ENCODE measurements at regions not wholly inside any gene's neighbourhood (a gene's known extent, or its start where the extent isn't known, plus 50 kb on each side); places are given as distances from the start of the nearest gene placed in this dataset.
"Not testable (repeated sequence)": the region's sequence is repeated elsewhere in the genome, so short reads cannot be mapped to it uniquely, and the experiment has no call there.

DNA sequence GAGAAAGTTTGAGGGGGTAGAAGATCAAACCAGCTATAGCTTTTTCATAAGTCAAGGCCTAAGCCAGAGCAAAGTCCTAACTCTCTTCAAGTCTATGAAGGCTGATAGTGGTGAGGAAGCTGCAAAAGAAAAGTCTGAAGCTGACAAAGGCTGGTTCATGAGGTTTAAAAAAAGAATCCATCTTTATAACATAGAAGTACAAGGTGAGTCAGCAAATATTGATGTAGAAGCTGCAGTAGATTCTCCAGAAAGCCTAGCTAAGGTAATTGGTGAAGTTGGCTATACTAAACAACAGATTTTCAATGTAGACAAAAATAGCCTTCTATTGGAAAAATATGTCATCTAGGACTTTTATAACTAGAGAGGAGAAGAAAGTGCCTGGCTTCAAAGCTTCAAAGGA is 141.4 kb upstream of the ZNF521 start:
- no peak overlapping the region for H3K27ac ChIP-seq (ENCODE audit: insufficient read depth, low read length)
- TF ChIP-seq, protein P1, sequence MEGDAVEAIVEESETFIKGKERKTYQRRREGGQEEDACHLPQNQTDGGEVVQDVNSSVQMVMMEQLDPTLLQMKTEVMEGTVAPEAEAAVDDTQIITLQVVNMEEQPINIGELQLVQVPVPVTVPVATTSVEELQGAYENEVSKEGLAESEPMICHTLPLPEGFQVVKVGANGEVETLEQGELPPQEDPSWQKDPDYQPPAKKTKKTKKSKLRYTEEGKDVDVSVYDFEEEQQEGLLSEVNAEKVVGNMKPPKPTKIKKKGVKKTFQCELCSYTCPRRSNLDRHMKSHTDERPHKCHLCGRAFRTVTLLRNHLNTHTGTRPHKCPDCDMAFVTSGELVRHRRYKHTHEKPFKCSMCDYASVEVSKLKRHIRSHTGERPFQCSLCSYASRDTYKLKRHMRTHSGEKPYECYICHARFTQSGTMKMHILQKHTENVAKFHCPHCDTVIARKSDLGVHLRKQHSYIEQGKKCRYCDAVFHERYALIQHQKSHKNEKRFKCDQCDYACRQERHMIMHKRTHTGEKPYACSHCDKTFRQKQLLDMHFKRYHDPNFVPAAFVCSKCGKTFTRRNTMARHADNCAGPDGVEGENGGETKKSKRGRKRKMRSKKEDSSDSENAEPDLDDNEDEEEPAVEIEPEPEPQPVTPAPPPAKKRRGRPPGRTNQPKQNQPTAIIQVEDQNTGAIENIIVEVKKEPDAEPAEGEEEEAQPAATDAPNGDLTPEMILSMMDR (conservative IDR thresholded peaks at IDR 0.05 in 1 of 2, IDR thresholded peaks at IDR 0.05 in 1 of 2; ENCODE audit: low read depth in 1 of 2, low read length in 2 of 2): no peak
- TF ChIP-seq EZH2 (IDR thresholded peaks at IDR 0.05; ENCODE audit: low read length, missing control alignments): no peak
- H3K27me3 ChIP-seq (ENCODE audit: control insufficient read depth, insufficient read depth, low read length): no peaks in the 10 kb centered on the region
- H4K20me1 ChIP-seq (ENCODE audit: control insufficient read depth, extremely low read depth, insufficient read depth, low read length): no peaks in the 10 kb centered on the region
- H3K4me1 ChIP-seq (ENCODE audit: control insufficient read depth, extremely low read depth, insufficient read depth, low read length): no peaks in the 10 kb centered on the region
- no peak for DNase-seq (ENCODE audit: low read depth in 2 of 2)
- no peak overlapping the region for H2AFZ ChIP-seq (ENCODE audit: low read length)
- H3K4me2 ChIP-seq (ENCODE audit: extremely low read depth, insufficient read depth, low read length): no peak overlapping the region
- no peaks in the 10 kb centered on the region for H3K79me2 ChIP-seq (ENCODE audit: control insufficient read depth, insufficient read depth, low read length)
- H3K4me3 ChIP-seq (replicated peaks in 1 of 4; ENCODE audit: control extremely low read depth in 1 of 4, insufficient read depth in 1 of 4, low read depth in 3 of 4, low read length in 4 of 4): no peak overlapping the region
- no peak overlapping the region for H3K9ac ChIP-seq (ENCODE audit: insufficient read depth, low read length)
- no peaks in the 10 kb centered on the region for H3K36me3 ChIP-seq (ENCODE audit: control insufficient read depth, insufficient read depth, low read length)
- no peaks in the 10 kb centered on the region for H3K9me3 ChIP-seq (ENCODE audit: control insufficient read depth, insufficient read depth, low read depth, low read length)

- Histone ChIP-seq H3K27ac (ENCODE audit: insufficient read depth, low read length) (no peak overlapping the region), H3K79me2 (ENCODE audit: control insufficient read depth, insufficient read depth, low read length) (no peaks in the 10 kb centered on the region), H2AFZ (ENCODE audit: low read length) (no peak overlapping the region), H3K4me3 (replicated peaks in 1 of 4; ENCODE audit: control extremely low read depth in 1 of 4, insufficient read depth in 1 of 4, low read depth in 3 of 4, low read length in 4 of 4) (no peak overlapping the region), H3K9me3 (ENCODE audit: control insufficient read depth, insufficient read depth, low read depth, low read length) (no peaks in the 10 kb centered on the region), H3K4me1 (ENCODE audit: control insufficient read depth, extremely low read depth, insufficient read depth, low read length) (no peaks in the 10 kb centered on the region), H4K20me1 (ENCODE audit: control insufficient read depth, extremely low read depth, insufficient read depth, low read length) (no peaks in the 10 kb centered on the region), H3K27me3 (ENCODE audit: control insufficient read depth, insufficient read depth, low read length) (no peaks in the 10 kb centered on the region), H3K36me3 (ENCODE audit: control insufficient read depth, insufficient read depth, low read length) (no peaks in the 10 kb centered on the region), H3K4me2 (ENCODE audit: extremely low read depth, insufficient read depth, low read length) (no peak overlapping the region), H3K9ac (ENCODE audit: insufficient read depth, low read length) (no peak overlapping the region)
- DNase-seq (ENCODE audit: low read depth in 2 of 2): no peak
- TF ChIP-seq, protein P1 (conservative IDR thresholded peaks at IDR 0.05 in 1 of 2, IDR thresholded peaks at IDR 0.05 in 1 of 2; ENCODE audit: low read depth in 1 of 2, low read length in 2 of 2): no peak
- no peak for TF ChIP-seq EZH2 (IDR thresholded peaks at IDR 0.05; ENCODE audit: low read length, missing control alignments)
Measured at GRCh38 chr18:25490316-25490715, 138.3 kb upstream of the ZNF521 start.

DNA sequence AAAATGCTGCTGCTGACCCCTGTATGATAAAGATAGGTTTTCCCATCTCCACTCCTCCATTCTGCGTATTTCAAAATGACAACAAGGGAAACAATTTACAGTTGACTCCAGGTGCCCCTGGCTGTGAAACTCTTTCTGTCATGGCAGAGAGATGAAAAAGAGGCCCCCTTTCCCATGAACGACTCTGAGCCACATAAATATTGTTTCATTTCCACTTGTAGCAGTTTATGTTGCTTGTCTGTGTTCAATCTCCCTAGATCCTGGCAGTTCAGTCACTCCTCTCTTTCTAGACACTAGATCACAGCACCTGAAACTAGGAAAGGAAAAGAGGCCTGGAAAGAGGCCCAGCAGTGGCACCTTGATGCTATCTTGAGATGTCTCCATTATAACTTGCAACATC is 121.0 kb upstream of the ZNF521 start:
- Histone ChIP-seq H3K9me3 (ENCODE audit: control insufficient read depth, insufficient read depth, low read depth, low read length) (no peaks in the 10 kb centered on the region), H3K4me3 (replicated peaks in 1 of 4; ENCODE audit: control extremely low read depth in 1 of 4, insufficient read depth in 1 of 4, low read depth in 3 of 4, low read length in 4 of 4) (no peak overlapping the region), H3K9ac (ENCODE audit: insufficient read depth, low read length) (no peak overlapping the region), H3K27me3 (ENCODE audit: control insufficient read depth, insufficient read depth, low read length) (peaks cover 2% of the 10 kb centered on the region), H3K4me2 (ENCODE audit: extremely low read depth, insufficient read depth, low read length) (no peak overlapping the region), H4K20me1 (ENCODE audit: control insufficient read depth, extremely low read depth, insufficient read depth, low read length) (no peaks in the 10 kb centered on the region), H2AFZ (ENCODE audit: low read length) (no peak overlapping the region), H3K27ac (ENCODE audit: insufficient read depth, low read length) (no peak overlapping the region), H3K79me2 (ENCODE audit: control insufficient read depth, insufficient read depth, low read length) (no peaks in the 10 kb centered on the region), H3K36me3 (ENCODE audit: control insufficient read depth, insufficient read depth, low read length) (no peaks in the 10 kb centered on the region), H3K4me1 (ENCODE audit: control insufficient read depth, extremely low read depth, insufficient read depth, low read length) (no peaks in the 10 kb centered on the region)
- TF ChIP-seq, protein P1 (conservative IDR thresholded peaks at IDR 0.05 in 1 of 2, IDR thresholded peaks at IDR 0.05 in 1 of 2; ENCODE audit: low read depth in 1 of 2, low read length in 2 of 2): no peak
- TF ChIP-seq EZH2 (IDR thresholded peaks at IDR 0.05; ENCODE audit: low read length, missing control alignments): no peak
- no peak for DNase-seq (ENCODE audit: low read depth in 2 of 2)

DNA sequence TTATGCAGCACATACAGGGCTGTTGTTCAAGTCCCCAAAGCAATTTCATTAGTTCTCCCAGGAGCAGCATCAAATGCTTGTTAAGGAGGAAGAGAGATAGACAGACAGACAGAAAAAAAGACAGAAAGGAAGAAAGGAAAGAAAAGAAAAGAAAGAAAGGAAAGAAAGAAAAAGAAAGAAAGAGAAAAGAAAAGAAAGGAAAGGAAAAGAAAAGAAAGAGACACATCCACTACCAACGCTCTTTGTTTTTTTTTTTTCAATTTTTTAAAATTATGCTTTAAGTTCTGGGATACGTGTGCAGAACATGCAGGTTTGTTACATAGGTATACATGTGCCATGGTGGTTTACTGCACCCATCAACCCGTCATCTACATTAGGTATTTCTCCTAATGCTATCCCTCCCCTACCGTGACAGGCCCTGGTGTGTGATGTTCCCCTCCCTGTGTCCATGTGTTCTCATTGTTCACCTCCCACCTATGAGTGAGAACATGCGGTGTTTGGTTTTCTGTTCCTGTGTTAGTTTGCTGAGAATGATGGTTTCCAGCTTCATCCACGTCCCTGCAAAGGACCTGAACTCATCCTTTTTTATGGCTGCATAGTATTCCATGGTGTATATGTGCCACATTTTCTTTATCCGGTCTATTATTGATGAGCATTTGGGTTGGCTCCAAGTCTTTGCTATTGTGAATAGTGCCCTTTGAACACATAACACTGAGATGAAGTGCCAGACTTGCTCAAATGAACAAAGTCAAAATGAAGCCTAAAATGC is 119.0 kb upstream of the ZNF521 start:
- not testable (repeated sequence) for DNase-seq (ENCODE audit: low read depth in 2 of 2); H3K27me3 ChIP-seq (ENCODE audit: control insufficient read depth, insufficient read depth, low read length); H3K36me3 ChIP-seq (ENCODE audit: control insufficient read depth, insufficient read depth, low read length)

More for the DNA sequence above, 119.0 kb upstream of the ZNF521 start:
- not testable (repeated sequence) for H3K4me2 ChIP-seq (ENCODE audit: extremely low read depth, insufficient read depth, low read length); H2AFZ ChIP-seq (ENCODE audit: low read length); H3K27ac ChIP-seq (ENCODE audit: insufficient read depth, low read length); H3K9me3 ChIP-seq (ENCODE audit: control insufficient read depth, insufficient read depth, low read depth, low read length); H3K4me1 ChIP-seq (ENCODE audit: control insufficient read depth, extremely low read depth, insufficient read depth, low read length); H3K9ac ChIP-seq (ENCODE audit: insufficient read depth, low read length); H3K79me2 ChIP-seq (ENCODE audit: control insufficient read depth, insufficient read depth, low read length); H3K4me3 ChIP-seq (replicated peaks in 1 of 4; ENCODE audit: control extremely low read depth in 1 of 4, insufficient read depth in 1 of 4, low read depth in 3 of 4, low read length in 4 of 4); H4K20me1 ChIP-seq (ENCODE audit: control insufficient read depth, extremely low read depth, insufficient read depth, low read length)
